GM11168 (cell line): ENCODE measurements at regions not wholly inside any gene's neighbourhood (a gene's known extent, or its start where the extent isn't known, plus 50 kb on each side); places are given as distances from the start of the nearest gene placed in this dataset.
"Not testable (repeated sequence)": the region's sequence is repeated elsewhere in the genome, so short reads cannot be mapped to it uniquely, and the experiment has no call there.

Experiments used
- in situ Hi-C: fragments of 300-500 bp; cut with MboI; formaldehyde crosslinking; loops from one replicate; pipeline ENCODE4 v1.12.0; 2022; ENCODE audit warnings: low sequenced_read_pairs; ENCODE audit not compliant: unreplicated experiment

GRCh38 chr1:238429703-238430102 lies 539.0 kb upstream of the ZP4 start:
- in situ Hi-C loops: not testable (repeated sequence)

GRCh38 chr1:238419209-238419608 lies 528.5 kb upstream of the ZP4 start:
- in situ Hi-C loops: no loop called here

- in situ Hi-C loops: no loop called here
Measured at GRCh38 chr1:238409932-238410331, 519.2 kb upstream of the ZP4 start.

- in situ Hi-C loops: no loop called here
Measured at GRCh38 chr1:238409191-238409850, 518.6 kb upstream of the ZP4 start.

DNA sequence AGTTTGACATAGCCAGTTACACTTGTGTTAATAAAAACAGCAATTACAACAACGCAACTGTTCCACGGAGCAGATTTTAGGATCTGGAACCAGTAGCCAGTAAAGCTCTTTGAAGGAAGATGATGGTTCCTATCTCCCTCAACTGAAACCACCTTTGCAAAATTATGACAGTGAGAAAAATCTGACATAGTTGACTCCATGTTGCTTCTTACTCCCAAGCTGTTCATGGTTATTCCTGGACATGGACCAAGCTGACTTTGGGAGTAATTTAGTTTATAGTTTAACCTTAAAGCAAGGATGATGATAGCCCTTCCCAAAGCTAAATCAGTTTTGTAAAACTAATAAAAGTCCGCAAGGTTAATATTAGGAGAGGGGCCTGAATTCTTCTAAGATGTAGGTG lies 518.0 kb upstream of the ZP4 start:
- in situ Hi-C loops: no loop called here

DNA sequence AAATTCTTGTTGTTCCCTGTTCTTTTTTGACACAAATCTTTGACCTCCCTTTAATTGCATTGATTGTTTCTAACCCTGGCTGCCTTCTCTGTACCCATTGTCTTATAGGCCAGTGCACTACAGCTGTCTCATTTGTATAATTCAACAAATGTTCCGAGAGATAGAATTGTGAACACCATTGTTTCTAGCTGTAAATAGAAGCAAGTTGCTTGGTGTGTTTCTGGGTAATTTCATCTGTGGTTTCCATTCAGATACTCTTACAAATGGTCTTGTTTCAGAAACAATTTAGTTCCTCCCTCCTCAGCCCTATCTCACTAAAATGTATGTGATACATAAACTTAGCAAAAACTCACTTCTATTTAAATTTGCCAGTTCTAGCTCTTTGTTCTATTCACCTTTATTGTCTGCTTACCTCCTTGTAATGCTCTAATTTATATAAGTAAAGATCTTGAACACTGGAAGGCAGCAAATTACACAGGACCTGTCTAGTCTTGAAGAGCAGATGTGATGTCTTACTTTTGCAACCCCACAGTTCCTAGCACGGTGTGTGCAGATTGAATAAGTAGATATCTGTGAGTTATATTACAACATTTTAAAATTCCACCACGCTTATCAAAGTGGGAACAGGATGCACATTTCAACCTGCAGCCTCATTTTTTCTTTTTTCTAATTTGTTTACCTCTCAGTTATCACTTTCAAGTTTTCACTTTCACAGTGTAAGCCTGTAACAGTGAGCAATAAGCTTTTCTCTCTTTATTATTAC lies 515.6 kb upstream of the ZP4 start:
- in situ Hi-C loops: no loop called here

DNA sequence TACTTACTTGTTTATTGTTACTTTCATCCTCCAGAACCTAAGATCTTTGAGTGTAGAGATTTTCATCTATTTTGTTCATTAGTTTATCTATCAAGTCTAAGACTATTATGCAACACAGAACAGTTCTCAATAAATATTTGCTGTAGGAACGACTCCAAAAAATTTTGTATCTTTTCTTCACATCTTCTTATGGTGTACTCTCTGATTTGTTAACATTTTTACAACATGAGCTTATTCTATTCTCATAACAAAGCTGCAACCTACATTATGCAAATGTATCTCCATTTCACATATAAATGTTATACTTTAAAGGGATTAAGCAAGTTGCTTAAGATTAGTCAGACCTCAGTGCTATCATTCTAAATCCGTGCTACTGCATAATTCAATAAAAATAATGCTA lies 514.2 kb upstream of the ZP4 start:
- in situ Hi-C loops: no loop called here

- in situ Hi-C loops: no loop called here
Measured at GRCh38 chr1:238404481-238404880, 513.8 kb upstream of the ZP4 start.

DNA sequence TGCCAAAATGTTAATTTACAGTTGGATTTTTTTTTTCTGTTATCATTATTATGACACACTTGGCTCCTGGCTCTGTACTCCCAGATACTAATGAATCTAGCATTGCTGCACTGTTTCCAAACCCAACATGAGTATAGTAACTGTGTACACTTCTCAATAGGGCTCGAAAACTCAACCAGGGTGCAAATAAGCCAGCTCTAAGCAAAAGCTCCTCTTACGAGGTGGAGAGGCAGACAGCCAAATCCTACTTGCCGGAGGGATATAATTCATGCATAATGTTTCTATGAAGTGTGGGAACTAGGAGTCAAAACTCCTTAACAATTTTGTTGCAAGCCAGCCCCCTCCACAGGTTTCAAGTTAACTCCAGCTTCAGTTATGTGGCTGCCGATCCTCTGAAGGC lies 510.4 kb upstream of the ZP4 start:
- in situ Hi-C loops: no loop called here

- in situ Hi-C loops: no loop called here
Measured at GRCh38 chr1:238399558-238399957, 508.8 kb upstream of the ZP4 start.

DNA sequence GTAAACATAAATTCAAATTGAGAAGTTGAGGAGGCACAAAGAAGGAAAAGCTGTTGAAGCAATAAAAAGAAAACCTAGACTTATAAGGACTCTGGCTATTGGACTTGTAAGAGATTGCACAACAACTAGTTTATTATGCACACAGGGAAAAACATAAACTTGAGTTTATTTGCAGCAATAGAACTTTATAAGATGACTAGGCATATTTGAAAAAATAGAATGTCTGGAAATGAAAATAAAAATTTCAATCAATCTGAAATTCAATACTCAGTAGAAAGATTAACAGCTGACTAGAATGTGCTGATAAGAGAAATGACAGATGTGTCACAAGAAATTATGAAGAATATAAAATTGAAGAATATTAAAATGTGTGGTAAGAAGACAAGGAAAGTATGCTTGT lies 505.4 kb upstream of the ZP4 start:
- in situ Hi-C loops: no loop called here

DNA sequence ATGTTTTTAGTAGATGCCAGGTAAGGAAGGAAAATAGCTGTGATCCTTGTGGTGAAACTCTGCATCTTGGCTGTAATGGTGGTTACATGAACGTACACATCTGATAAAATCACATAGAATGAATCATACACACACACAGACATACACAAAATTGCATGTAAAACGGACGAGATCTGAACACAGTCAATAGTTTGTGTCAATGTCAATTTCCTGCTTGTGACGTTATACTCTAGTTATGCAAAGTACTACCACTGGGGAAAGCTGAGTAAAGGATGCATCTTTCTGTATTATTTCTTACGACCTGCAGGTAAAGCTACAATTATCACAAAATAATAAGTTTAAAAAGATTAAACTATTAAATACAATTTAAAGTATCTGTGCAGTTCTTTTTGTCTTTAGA lies 493.7 kb upstream of the ZP4 start:
- in situ Hi-C loops: no loop called here

- in situ Hi-C loops: no loop called here
Measured at GRCh38 chr1:238380167-238380566, 489.4 kb upstream of the ZP4 start.

GRCh38 chr1:238379446-238379845 lies 488.7 kb upstream of the ZP4 start:
- in situ Hi-C loops: not testable (repeated sequence)

- in situ Hi-C loops: no loop called here
Measured at GRCh38 chr1:238377280-238377919, 486.7 kb upstream of the ZP4 start.

- in situ Hi-C loops: no loop called here
Measured at GRCh38 chr1:238370599-238370998, 479.9 kb upstream of the ZP4 start.

GRCh38 chr1:238364214-238364892 lies 473.6 kb upstream of the ZP4 start:
- in situ Hi-C loops: no loop called here

- in situ Hi-C loops: no loop called here
Measured at GRCh38 chr1:238360474-238360873, 469.8 kb upstream of the ZP4 start.

- in situ Hi-C loops: no loop called here
Measured at GRCh38 chr1:238350471-238350870, 459.7 kb upstream of the ZP4 start.

DNA sequence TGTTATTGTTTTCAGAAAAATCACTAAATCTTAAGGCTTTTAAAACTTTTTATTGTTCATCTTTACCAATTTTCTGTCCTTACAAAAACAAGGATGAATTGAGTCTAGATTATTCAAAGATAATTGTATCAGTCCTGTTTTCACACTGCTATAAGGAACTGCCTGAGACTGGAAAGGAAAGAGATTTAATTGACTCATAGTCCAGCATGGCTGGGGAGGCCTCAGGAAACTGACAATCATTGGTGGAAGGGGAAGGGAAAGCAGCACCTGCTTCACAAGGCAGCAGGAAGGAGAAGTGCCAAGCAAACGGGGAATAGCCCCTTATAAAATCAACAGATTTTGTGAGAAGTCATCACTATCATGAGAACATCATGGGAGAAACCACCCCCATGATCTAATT lies 455.6 kb upstream of the ZP4 start:
- in situ Hi-C loops: no loop called here

- in situ Hi-C loops: no loop called here
Measured at GRCh38 chr1:238345837-238346236, 455.1 kb upstream of the ZP4 start.
